MCF 10A (cell line): ENCODE measurements at regions not wholly inside any gene's neighbourhood (a gene's known extent, or its start where the extent isn't known, plus 50 kb on each side); places are given as distances from the start of the nearest gene placed in this dataset.
A peak's percentile ranks its signal among the peaks of the same experiment; 100 is the strongest.

ENCODE experiments used
- BruUV-seq: library from RNA; stranded (reverse); fragments of 400-500 nt; replicated peaks from 2 replicates; lab custom pipeline; 2021; lab: Mats Ljungman, UMichigan
- CTCF ChIA-PET: fragments of 300-600 bp; sonication (Branson Sonifier 250); formaldehyde crosslinking; extraction: SDS; loops from one replicate; lab custom pipeline; 2021; ENCODE audit warnings: antibody characterized with exemption, inconsistent platforms; lab: Yijun Ruan, JAX
- POLR2A ChIA-PET: fragments of 300-600, 350-650 bp; sonication (Branson Sonifier 250); formaldehyde crosslinking; extraction: SDS; loops from one replicate; lab custom pipeline; 2020; ENCODE audit warnings: antibody characterized with exemption, inconsistent platforms; lab: Yijun Ruan, JAX
- DNase-seq: peaks from one replicate; pipeline ENCODE4 v3.0.0-alpha.2; 2018; ENCODE audit not compliant: unreplicated experiment
- H3K27ac Mint-ChIP-seq: one replicate; pipeline ENCODE4 v1.8.0; 2022; ENCODE audit warnings: mild to moderate bottlenecking, low read depth, mixed read lengths; ENCODE audit not compliant: unreplicated experiment
- H3K27me3 Mint-ChIP-seq: one replicate; pipeline ENCODE4 v1.8.0; 2022; ENCODE audit warnings: mixed read lengths; ENCODE audit not compliant: insufficient read depth, unreplicated experiment
- H3K36me3 Mint-ChIP-seq: one replicate; pipeline ENCODE4 v1.8.0; 2022; ENCODE audit warnings: mild to moderate bottlenecking, moderate library complexity, mixed read lengths; ENCODE audit not compliant: insufficient read depth, unreplicated experiment
- H3K4me1 Mint-ChIP-seq: one replicate; pipeline ENCODE4 v1.8.0; 2022; ENCODE audit warnings: mixed read lengths; ENCODE audit not compliant: insufficient read depth, unreplicated experiment
- H3K4me3 Mint-ChIP-seq: one replicate; pipeline ENCODE4 v1.8.0; 2022; ENCODE audit warnings: mild to moderate bottlenecking, moderate library complexity, mixed read lengths; ENCODE audit not compliant: unreplicated experiment
- H3K9me3 Mint-ChIP-seq: one replicate; pipeline ENCODE4 v1.8.0; 2022; ENCODE audit warnings: mixed read lengths; ENCODE audit not compliant: unreplicated experiment
- CTCF ChIP-seq: fragments of 200-600 bp; IDR thresholded peaks from one replicate; pipeline ENCODE4 v1.8.0; 2022; ENCODE audit warnings: antibody characterized with exemption, mild to moderate bottlenecking; ENCODE audit not compliant: unreplicated experiment
- intact Hi-C: fragments of 100-400 bp; cut with micrococcal nuclease; formaldehyde crosslinking; loops from 2 replicates; pipeline ENCODE4 v1.14.1; 2022

GRCh38 chr2:74744731-74745515, 89.0 kb upstream of the HK2 start:
- intact Hi-C loops, result no loop called here
- Mint-ChIP-seq H3K4me3 (no peak overlapping the region), H3K9me3 (no peaks in the 10 kb centered on the region), H3K4me1 (peaks cover 41% of the 10 kb centered on the region), H3K27ac (no peak overlapping the region), H3K36me3 (peaks cover 6% of the 10 kb centered on the region), H3K27me3 (no peaks in the 10 kb centered on the region)
- BruUV-seq, result no TSS peak
- DNase-seq, result no peak
- POLR2A ChIA-PET, result interaction anchor here (8.3 kb wide), 1 partner anchor 91 kb away, joined by 123 read pairs; the partner anchor contains the start of gene HK2
- CTCF ChIA-PET, result interaction anchor here (0.7 to 1.7 kb wide), 2 partner anchors 30 to 135 kb away, joined by 3 to 7 read pairs; no protein-coding TSS in a partner anchor
- TF ChIP-seq CTCF, result no peak

GRCh38 chr2:74745766-74746165, 88.2 kb upstream of the HK2 start:
- no peaks in the 10 kb centered on the region for H3K27me3 Mint-ChIP-seq
- no peaks in the 10 kb centered on the region for H3K9me3 Mint-ChIP-seq
- intact Hi-C loops, result no loop called here
- ChIA-PET CTCF (interaction anchor here (1.7 kb wide), 1 partner anchor 30 kb away, joined by 7 read pairs; no protein-coding TSS in a partner anchor), POLR2A (interaction anchor here (0.6 to 8.3 kb wide), 2 partner anchors 27 to 90 kb away, joined by 3 to 123 read pairs; partner anchors contain the start of gene HK2)
- H3K27ac Mint-ChIP-seq, result no peak overlapping the region
- DNase-seq, result no peak
- no peak overlapping the region for H3K4me3 Mint-ChIP-seq
- no peak for TF ChIP-seq CTCF
- BruUV-seq, result no TSS peak
- H3K36me3 Mint-ChIP-seq, result peaks cover 6% of the 10 kb centered on the region
- peaks cover 34% of the 10 kb centered on the region for H3K4me1 Mint-ChIP-seq

DNA sequence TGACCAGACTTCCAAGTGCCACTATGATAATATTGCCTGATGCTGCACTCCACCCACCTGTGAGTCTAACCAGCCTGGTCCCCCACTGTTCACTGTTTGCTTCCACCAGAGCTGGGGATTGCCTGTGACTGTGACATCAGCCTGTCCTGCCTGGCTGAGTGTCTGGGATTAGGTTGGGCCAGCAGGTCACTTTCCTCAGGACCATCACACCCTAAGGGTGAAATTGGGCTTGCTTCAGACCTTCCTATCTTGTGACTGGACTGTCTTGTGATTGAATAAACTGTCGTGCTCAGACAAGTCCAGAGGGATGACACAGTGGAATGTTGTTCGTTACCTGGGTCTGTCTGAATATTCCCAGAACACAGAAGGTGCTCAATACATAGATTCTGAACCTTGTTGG, 87.4 kb upstream of the HK2 start:
- Mint-ChIP-seq H3K4me3 (no peak overlapping the region), H3K36me3 (peaks cover 6% of the 10 kb centered on the region), H3K27me3 (no peaks in the 10 kb centered on the region), H3K4me1 (peaks cover 28% of the 10 kb centered on the region), H3K27ac (no peak overlapping the region), H3K9me3 (no peaks in the 10 kb centered on the region)
- TF ChIP-seq CTCF, result no peak
- BruUV-seq, result no TSS peak
- ChIA-PET CTCF (interaction anchor here (0.6 kb wide), 1 partner anchor 231 kb away, joined by 5 read pairs; no protein-coding TSS in a partner anchor), POLR2A (interaction anchor here (0.7 to 8.3 kb wide), 3 partner anchors 89 to 115 kb away, joined by 3 to 123 read pairs (median 3); partner anchors contain the start of gene HK2)
- intact Hi-C loops, result no loop called here
- peak; percentile 39 for DNase-seq

- ChIA-PET CTCF (interaction anchor here (0.6 to 1.0 kb wide), 5 partner anchors 20 to 1457 kb away, joined by 3 to 6 read pairs (median 3); no protein-coding TSS in a partner anchor), POLR2A (interaction anchor here (0.7 to 1.2 kb wide), 2 partner anchors 87 to 98 kb away, joined by 3 to 7 read pairs; no protein-coding TSS in a partner anchor)
- H3K27ac Mint-ChIP-seq, result no peak overlapping the region
- intact Hi-C loops, result no loop called here
- H3K9me3 Mint-ChIP-seq, result no peaks in the 10 kb centered on the region
- H3K4me1 Mint-ChIP-seq, result peaks cover 22% of the 10 kb centered on the region
- peak; percentile 91 for DNase-seq
- H3K27me3 Mint-ChIP-seq, result no peaks in the 10 kb centered on the region
- TF ChIP-seq CTCF, result no peak
- BruUV-seq, result no TSS peak
- H3K4me3 Mint-ChIP-seq, result no peak overlapping the region
- H3K36me3 Mint-ChIP-seq, result peaks cover 6% of the 10 kb centered on the region
Measured at GRCh38 chr2:74747411-74748080, 86.4 kb upstream of the HK2 start.
